A549 (cell line): ENCODE measurements at regions not wholly inside any gene's neighbourhood (a gene's known extent, or its start where the extent isn't known, plus 50 kb on each side); places are given as distances from the start of the nearest gene placed in this dataset.

Experiments used
- EP300 ChIP-seq, 2 experiments: fragments of >200 bp; sonication (Bioruptor Twin); formaldehyde crosslinking; IDR thresholded peaks; 2 replicates in 1 of 2; 3 replicates in 1 of 2; pipeline ENCODE4 v1.6.1; 2016 to 2017
- ZNF302 ChIP-seq: fragments of 250-450 bp; sonication (Bioruptor Pico); IDR thresholded peaks from 2 replicates; pipeline ENCODE4 v1.9.0; 2021; ENCODE audit warnings: inconsistent platforms, mild to moderate bottlenecking, moderate library complexity
- TF ChIP-seq, protein P1 (sequence below): fragments of 200-600 bp; sonication (generic); IDR thresholded peaks from 2 replicates; pipeline ENCODE4 v1.6.1; 2016; ENCODE audit warnings: antibody characterized with exemption, mild to moderate bottlenecking, moderate library complexity
- TF ChIP-seq, protein P2 (sequence below): fragments of >200 bp; sonication (Bioruptor Twin); formaldehyde crosslinking; IDR thresholded peaks from 3 replicates; pipeline ENCODE4 v1.5.1; 2016

DNA sequence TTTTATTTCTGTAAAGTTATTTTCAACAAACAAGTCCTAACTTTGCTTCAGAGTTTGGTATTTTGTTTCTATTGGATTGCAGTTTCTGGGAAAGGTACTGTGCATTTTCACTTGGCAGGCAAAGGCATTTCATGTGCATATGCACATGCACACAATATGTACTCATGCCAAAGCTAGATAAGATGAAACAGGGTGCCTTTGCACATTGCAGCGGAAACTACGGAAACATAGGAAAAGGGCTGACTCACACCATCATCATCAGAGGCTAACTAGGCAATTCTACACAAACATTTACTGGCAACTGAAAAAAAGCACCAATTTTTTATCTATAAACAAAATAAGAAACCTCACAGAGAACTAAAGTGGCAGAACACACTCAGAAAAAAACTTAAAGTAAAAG lies 550.6 kb upstream of the NECTIN3 start:
- TF ChIP-seq, protein P1, sequence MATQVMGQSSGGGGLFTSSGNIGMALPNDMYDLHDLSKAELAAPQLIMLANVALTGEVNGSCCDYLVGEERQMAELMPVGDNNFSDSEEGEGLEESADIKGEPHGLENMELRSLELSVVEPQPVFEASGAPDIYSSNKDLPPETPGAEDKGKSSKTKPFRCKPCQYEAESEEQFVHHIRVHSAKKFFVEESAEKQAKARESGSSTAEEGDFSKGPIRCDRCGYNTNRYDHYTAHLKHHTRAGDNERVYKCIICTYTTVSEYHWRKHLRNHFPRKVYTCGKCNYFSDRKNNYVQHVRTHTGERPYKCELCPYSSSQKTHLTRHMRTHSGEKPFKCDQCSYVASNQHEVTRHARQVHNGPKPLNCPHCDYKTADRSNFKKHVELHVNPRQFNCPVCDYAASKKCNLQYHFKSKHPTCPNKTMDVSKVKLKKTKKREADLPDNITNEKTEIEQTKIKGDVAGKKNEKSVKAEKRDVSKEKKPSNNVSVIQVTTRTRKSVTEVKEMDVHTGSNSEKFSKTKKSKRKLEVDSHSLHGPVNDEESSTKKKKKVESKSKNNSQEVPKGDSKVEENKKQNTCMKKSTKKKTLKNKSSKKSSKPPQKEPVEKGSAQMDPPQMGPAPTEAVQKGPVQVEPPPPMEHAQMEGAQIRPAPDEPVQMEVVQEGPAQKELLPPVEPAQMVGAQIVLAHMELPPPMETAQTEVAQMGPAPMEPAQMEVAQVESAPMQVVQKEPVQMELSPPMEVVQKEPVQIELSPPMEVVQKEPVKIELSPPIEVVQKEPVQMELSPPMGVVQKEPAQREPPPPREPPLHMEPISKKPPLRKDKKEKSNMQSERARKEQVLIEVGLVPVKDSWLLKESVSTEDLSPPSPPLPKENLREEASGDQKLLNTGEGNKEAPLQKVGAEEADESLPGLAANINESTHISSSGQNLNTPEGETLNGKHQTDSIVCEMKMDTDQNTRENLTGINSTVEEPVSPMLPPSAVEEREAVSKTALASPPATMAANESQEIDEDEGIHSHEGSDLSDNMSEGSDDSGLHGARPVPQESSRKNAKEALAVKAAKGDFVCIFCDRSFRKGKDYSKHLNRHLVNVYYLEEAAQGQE = no peak
- TF ChIP-seq ZNF302 (no peak), EP300 (IDR thresholded peaks at IDR 0.05) (no peak)
- TF ChIP-seq, protein P2, sequence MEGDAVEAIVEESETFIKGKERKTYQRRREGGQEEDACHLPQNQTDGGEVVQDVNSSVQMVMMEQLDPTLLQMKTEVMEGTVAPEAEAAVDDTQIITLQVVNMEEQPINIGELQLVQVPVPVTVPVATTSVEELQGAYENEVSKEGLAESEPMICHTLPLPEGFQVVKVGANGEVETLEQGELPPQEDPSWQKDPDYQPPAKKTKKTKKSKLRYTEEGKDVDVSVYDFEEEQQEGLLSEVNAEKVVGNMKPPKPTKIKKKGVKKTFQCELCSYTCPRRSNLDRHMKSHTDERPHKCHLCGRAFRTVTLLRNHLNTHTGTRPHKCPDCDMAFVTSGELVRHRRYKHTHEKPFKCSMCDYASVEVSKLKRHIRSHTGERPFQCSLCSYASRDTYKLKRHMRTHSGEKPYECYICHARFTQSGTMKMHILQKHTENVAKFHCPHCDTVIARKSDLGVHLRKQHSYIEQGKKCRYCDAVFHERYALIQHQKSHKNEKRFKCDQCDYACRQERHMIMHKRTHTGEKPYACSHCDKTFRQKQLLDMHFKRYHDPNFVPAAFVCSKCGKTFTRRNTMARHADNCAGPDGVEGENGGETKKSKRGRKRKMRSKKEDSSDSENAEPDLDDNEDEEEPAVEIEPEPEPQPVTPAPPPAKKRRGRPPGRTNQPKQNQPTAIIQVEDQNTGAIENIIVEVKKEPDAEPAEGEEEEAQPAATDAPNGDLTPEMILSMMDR = no peak
